Osteoblast (primary cell): ENCODE measurements at regions not wholly inside any gene's neighbourhood (a gene's known extent, or its start where the extent isn't known, plus 50 kb on each side); places are given as distances from the start of the nearest gene placed in this dataset.

ENCODE experiments used
- DNase-seq: peaks from one replicate; pipeline ENCODE4 v3.0.0; 2011; ENCODE audit warnings: low spot score, mixed read lengths; ENCODE audit not compliant: insufficient read length; ENCODE audit errors: missing footprints
- H2AFZ ChIP-seq: 2 replicates; pipeline ENCODE4 v1.6.0; 2011; ENCODE audit warnings: mild to moderate bottlenecking, low read length
- H3K27ac ChIP-seq: 2 replicates; pipeline ENCODE4 v1.5.1; 2011; ENCODE audit warnings: mild to moderate bottlenecking, low read depth, low read length, moderate library complexity
- H3K27me3 ChIP-seq: 2 replicates; pipeline ENCODE4 v1.6.0; 2012; ENCODE audit warnings: mild to moderate bottlenecking, control low read depth, inconsistent platforms, low read length, moderate library complexity; ENCODE audit not compliant: insufficient read depth
- H3K36me3 ChIP-seq: 2 replicates; pipeline ENCODE4 v1.5.1; 2011; ENCODE audit warnings: mild to moderate bottlenecking, low read length, control low read depth, moderate library complexity; ENCODE audit not compliant: insufficient read depth
- H3K4me1 ChIP-seq: 2 replicates; pipeline ENCODE4 v1.5.1; 2011; ENCODE audit warnings: mild to moderate bottlenecking, low read length, control low read depth, moderate library complexity; ENCODE audit not compliant: insufficient read depth
- H3K4me2 ChIP-seq: 2 replicates; pipeline ENCODE4 v1.6.0; 2011; ENCODE audit warnings: mild to moderate bottlenecking, low read length; ENCODE audit not compliant: insufficient read depth
- H3K4me3 ChIP-seq: fragments of 200-600 bp; sonication (generic); 3 replicates; pipeline ENCODE4 v1.5.1; 2012; ENCODE audit warnings: mild to moderate bottlenecking, low read length, inconsistent platforms; ENCODE audit not compliant: insufficient read depth
- H3K79me2 ChIP-seq: 2 replicates; pipeline ENCODE4 v1.6.0; 2012; ENCODE audit warnings: mild to moderate bottlenecking, low read length, control low read depth, inconsistent platforms; ENCODE audit not compliant: insufficient read depth
- H3K9me3 ChIP-seq: 2 replicates; pipeline ENCODE4 v1.5.1; 2011; ENCODE audit warnings: low read depth, low read length, control low read depth
- H4K20me1 ChIP-seq: 2 replicates; pipeline ENCODE4 v1.6.0; 2012; ENCODE audit warnings: mild to moderate bottlenecking, low read length, control low read depth; ENCODE audit not compliant: insufficient read depth
- CTCF ChIP-seq: IDR thresholded peaks from 2 replicates; pipeline ENCODE4 v1.5.1; 2011; ENCODE audit warnings: mild to moderate bottlenecking, low read depth, low read length, moderate library complexity; ENCODE audit errors: extremely low read depth

- Histone ChIP-seq H3K4me3 (no peak overlapping the region), H3K27ac (no peak overlapping the region), H3K4me2 (no peak overlapping the region), H3K27me3 (no peaks in the 10 kb centered on the region), H3K79me2 (no peaks in the 10 kb centered on the region), H4K20me1 (no peaks in the 10 kb centered on the region), H3K4me1 (no peaks in the 10 kb centered on the region), H3K36me3 (no peaks in the 10 kb centered on the region), H2AFZ (no peak overlapping the region), H3K9me3 (no peaks in the 10 kb centered on the region)
- DNase-seq: no peak
- TF ChIP-seq CTCF: no peak
These were observed 118.4 kb upstream of the SLC25A13 start for GRCh38 chr7:96440328-96440727.

DNA sequence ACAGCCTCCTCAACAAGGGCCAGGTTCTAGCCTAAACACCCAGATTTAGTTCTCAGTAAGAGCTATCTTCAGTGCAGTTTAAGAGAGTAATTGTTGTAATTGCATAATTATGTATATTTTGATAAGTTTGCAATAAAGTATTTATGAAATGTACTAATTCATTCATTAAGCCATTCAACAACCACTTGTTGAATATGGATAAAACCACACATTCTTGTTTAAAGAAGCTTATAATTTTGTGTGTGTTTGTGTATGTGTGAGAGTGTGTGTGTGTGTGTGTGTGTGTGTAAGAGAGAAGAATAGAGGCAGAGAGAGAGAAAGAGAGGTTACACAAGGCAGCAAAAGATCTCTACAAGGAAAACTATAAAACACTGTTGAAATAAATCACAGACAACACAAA lies 115.0 kb upstream of the SLC25A13 start:
- Histone ChIP-seq H3K4me1 (no peaks in the 10 kb centered on the region), H3K4me3 (no peak overlapping the region), H3K27me3 (no peaks in the 10 kb centered on the region), H3K27ac (no peak overlapping the region), H4K20me1 (no peaks in the 10 kb centered on the region), H3K9me3 (no peaks in the 10 kb centered on the region), H3K79me2 (no peaks in the 10 kb centered on the region), H3K4me2 (no peak overlapping the region), H2AFZ (no peak overlapping the region), H3K36me3 (no peaks in the 10 kb centered on the region)
- no peak for TF ChIP-seq CTCF
- no peak for DNase-seq

GRCh38 chr7:96430356-96430755 lies 108.5 kb upstream of the SLC25A13 start:
- TF ChIP-seq CTCF: no peak

DNA sequence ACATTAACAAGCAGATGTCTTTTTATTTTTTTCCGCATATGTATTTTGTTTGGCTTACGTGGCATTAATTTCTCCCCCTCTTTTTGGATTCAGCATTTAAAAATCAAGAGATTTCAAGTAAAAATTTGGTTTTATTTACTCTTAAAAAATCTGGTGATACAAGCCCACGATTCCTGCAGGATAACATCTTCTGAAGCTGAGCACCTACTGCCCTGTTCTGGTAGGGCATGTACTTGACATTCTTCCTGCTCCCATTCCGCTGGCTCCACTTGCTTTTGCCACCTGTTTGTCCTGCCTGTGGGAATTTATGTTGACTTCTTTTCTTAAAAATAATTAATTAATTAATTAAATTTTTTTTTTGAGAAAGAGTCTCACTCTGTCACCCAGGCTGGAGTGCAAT lies 105.2 kb upstream of the SLC25A13 start:
- no peak overlapping the region for H3K27ac ChIP-seq

More at GRCh38 chr7:96430356-96430755, 108.5 kb upstream of the SLC25A13 start:
- DNase-seq: no peak
- Histone ChIP-seq H3K79me2 (no peaks in the 10 kb centered on the region), H3K4me1 (no peaks in the 10 kb centered on the region), H3K36me3 (no peaks in the 10 kb centered on the region), H3K9me3 (no peaks in the 10 kb centered on the region), H3K4me2 (no peak overlapping the region), H3K4me3 (no peak overlapping the region), H2AFZ (no peak overlapping the region), H3K27me3 (peaks cover 8% of the 10 kb centered on the region), H4K20me1 (no peaks in the 10 kb centered on the region), H3K27ac (no peak overlapping the region)

More for the DNA sequence above, 105.2 kb upstream of the SLC25A13 start:
- Histone ChIP-seq H4K20me1 (no peaks in the 10 kb centered on the region), H3K4me2 (no peak overlapping the region), H3K79me2 (no peaks in the 10 kb centered on the region), H3K36me3 (no peaks in the 10 kb centered on the region), H2AFZ (no peak overlapping the region), H3K4me3 (no peak overlapping the region), H3K9me3 (no peaks in the 10 kb centered on the region), H3K27me3 (peaks cover 8% of the 10 kb centered on the region), H3K4me1 (no peaks in the 10 kb centered on the region)
- no peak for DNase-seq
- no peak for TF ChIP-seq CTCF
